ENCODE measurements at regions not wholly inside any gene's neighbourhood (a gene's known extent, or its start where the extent isn't known, plus 50 kb on each side); places are given as distances from the start of the nearest gene placed in this dataset.

DNA sequence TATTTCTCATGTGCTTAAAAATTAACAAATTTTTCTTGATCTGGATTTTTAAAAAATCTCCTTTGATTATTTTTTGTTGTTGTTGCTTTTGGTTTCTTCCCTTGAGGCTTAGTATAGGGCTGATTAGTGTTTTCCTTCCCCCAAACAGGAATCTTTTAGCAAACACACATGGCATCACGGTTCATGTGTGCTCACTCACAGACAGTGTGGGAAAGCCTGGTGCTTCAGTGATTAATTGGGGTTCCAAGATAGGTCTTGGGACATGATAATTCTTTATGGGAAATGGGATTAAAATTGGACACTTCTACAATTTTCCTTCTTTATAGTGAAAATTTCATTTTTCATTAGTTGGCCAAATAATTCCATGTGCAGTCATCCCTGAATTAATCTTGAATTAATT, 153.9 kb upstream of the SOX11 start:
- DNase-seq (ENCODE audit: low spot score in 2 of 2): no peak
- H3K4me3 ChIP-seq (ENCODE audit: low read depth, poor library complexity, severe bottlenecking): no peak overlapping the region
- no peak for TF ChIP-seq POLR2A (IDR thresholded peaks at IDR 0.05)
- TF ChIP-seq, protein P1, sequence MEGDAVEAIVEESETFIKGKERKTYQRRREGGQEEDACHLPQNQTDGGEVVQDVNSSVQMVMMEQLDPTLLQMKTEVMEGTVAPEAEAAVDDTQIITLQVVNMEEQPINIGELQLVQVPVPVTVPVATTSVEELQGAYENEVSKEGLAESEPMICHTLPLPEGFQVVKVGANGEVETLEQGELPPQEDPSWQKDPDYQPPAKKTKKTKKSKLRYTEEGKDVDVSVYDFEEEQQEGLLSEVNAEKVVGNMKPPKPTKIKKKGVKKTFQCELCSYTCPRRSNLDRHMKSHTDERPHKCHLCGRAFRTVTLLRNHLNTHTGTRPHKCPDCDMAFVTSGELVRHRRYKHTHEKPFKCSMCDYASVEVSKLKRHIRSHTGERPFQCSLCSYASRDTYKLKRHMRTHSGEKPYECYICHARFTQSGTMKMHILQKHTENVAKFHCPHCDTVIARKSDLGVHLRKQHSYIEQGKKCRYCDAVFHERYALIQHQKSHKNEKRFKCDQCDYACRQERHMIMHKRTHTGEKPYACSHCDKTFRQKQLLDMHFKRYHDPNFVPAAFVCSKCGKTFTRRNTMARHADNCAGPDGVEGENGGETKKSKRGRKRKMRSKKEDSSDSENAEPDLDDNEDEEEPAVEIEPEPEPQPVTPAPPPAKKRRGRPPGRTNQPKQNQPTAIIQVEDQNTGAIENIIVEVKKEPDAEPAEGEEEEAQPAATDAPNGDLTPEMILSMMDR (IDR thresholded peaks at IDR 0.05): no peak
- intact Hi-C loops (cut with DNase I; ENCODE audit: low total_unique reads): no loop called here
- WGBS, 2 donors: 82 to 91% methylated on average over 1 of the region's 1 CpG

DNA sequence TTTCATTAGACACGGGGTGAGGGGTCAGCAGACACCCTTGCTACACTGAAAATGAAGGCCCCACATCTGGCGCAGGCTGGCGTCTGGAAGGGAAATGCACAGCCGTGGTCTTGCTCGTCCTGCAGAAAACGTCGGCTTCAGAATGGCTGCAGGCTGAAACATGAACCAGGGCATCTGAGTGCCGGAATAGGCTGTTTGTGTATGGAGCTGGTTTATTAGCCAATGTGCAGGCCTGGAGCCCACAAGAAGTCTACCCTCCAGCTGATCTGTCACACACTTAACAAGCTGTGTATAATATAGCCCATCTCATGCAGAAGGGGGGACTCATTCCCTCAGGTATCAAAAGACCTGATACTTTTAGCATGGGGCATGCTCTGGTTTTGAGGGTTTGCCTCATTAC, 153.4 kb upstream of the SOX11 start:
- H3K4me3 ChIP-seq (ENCODE audit: low read depth, poor library complexity, severe bottlenecking): no peak overlapping the region
- 57 to 65% methylated on average over 8 of the region's 8 CpGs for WGBS, 2 donors
- no peak for DNase-seq (ENCODE audit: low spot score in 2 of 2)
- TF ChIP-seq, protein P1 (IDR thresholded peaks at IDR 0.05): no peak
- no peak for TF ChIP-seq POLR2A (IDR thresholded peaks at IDR 0.05)
- intact Hi-C loops (cut with DNase I; ENCODE audit: low total_unique reads): no loop called here

DNA sequence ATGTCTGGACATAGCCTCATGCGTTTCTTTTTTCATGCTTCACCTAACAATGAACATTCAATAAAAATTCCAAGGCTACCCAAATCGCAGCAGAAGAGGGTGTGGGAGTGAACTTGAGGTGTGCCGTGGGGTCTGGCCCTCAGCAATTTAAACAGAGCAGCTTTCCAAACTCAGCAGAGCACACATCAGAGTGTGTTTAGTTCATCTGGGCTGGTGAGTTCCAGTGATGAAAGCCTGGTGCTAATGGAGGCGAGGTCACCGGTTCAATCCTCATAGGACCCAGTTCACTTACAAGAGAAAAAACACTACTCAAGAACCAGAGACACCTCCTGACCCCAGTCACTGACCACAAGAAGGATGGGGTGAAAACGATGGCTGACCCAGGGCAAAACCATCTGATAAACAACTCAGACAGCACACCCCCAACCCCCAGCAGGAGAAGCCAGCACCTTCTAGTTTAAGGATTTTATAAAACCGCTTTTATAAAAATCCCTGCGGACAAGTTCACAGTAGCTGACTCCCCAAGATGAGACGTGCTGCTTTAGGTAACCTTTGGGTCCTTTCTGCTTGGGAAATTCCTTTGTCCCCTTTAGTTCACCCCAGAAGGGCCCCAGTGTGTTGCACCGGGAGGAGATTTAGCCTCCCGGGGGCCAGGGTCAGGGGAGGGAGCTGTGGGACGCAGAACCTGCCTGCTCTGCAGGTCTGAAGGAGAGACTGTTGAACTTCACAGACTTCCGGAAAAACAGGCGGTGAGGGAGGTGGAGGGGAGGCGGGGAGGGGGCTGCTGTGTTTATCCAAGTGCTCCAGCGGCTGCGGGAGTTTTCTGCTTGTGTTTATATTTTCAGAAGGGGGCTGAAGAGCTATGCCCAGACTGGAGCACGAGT, 152.7 kb upstream of the SOX11 start:
- TF ChIP-seq, protein P1 (IDR thresholded peaks at IDR 0.05): no peak
- no peak for TF ChIP-seq POLR2A (IDR thresholded peaks at IDR 0.05)
- H3K4me3 ChIP-seq (ENCODE audit: low read depth, poor library complexity, severe bottlenecking): no peak overlapping the region
- 49 to 53% methylated on average over 18 of the region's 18 CpGs for WGBS, 2 donors
- intact Hi-C loops (cut with DNase I; ENCODE audit: low total_unique reads): no loop called here
- no peak for DNase-seq (ENCODE audit: low spot score in 2 of 2)

DNA sequence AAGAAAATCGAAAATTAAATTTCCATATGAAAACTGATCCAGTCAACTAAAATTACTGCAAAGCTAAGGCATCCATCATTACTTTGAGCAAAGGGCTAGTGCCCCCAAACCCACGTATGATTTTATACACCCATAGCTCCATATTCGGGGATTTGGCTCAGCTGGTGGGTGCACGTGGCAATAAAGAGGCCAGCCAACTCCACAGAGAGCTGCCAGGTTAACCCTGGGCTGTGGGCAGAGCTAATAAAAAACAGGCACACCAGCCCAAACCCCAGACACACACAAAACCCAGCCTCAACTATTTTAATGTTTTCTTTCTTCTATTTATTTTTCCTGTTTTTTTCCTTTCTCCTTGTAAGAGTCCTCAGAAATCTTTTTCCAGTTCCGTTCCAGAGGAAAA, 151.3 kb upstream of the SOX11 start:
- WGBS, 2 donors: 52 to 57% methylated on average over 5 of the region's 5 CpGs
- DNase-seq (ENCODE audit: low spot score in 2 of 2): no peak
- TF ChIP-seq POLR2A (IDR thresholded peaks at IDR 0.05): no peak
- H3K4me3 ChIP-seq (ENCODE audit: low read depth, poor library complexity, severe bottlenecking): no peak overlapping the region
- intact Hi-C loops (cut with DNase I; ENCODE audit: low total_unique reads): no loop called here

DNA sequence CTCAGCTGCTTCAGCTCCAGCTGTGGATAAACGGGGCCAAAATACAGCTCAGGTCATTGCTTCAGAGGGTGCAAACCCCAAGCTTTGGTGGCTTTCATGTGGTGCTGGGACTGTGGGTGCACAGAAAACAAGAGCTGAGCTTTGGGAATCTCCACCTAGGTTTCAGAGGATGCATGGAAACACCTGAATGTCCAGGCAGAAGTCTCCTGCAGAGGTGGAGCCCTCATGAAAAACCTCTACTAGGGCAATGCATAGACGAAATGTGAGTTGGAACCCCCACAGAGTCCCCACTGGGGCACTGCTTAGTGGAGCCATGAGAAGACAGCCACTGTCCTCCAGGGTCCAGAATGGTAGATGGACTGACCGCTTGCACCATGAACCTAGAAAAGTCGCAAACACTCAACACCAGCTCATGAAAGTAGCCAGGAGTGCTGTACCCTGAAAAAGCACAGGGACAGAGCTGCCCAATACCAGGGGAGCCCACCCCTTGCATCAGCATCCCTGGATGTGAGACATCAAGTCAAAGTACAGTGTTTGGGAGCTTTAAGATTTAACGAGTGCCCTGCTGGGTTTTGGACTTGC, 147.9 kb upstream of the SOX11 start:
- intact Hi-C loops (cut with DNase I; ENCODE audit: low total_unique reads): no loop called here
- no peak overlapping the region for H3K4me3 ChIP-seq (ENCODE audit: low read depth, poor library complexity, severe bottlenecking)
- 83 to 84% methylated on average over 5 of the region's 5 CpGs for WGBS, 2 donors
- DNase-seq (ENCODE audit: low spot score in 2 of 2): no peak
- TF ChIP-seq, protein P1 (IDR thresholded peaks at IDR 0.05): no peak
- TF ChIP-seq POLR2A (IDR thresholded peaks at IDR 0.05): no peak

DNA sequence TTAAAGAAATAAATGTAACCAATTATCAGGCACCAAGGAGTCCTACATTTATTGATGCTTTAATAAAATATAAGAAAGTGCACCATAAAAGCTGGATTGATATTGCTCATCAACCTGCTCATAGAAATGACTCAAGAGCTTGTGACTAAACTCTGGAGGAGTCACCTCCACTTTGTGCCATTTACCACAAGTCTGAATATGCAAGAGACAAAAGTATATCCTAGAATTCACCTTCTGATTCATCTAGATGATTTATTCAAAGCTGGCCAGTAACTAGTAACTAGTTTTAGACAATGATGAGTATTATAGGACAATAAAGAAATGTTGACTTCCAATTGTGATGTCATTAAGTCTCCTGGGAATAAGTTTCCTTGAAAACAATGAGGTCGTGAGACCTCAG, 146.0 kb upstream of the SOX11 start:
- intact Hi-C loops (cut with DNase I; ENCODE audit: low total_unique reads): no loop called here
- no peak overlapping the region for H3K4me3 ChIP-seq (ENCODE audit: low read depth, poor library complexity, severe bottlenecking)
- 88 to 89% methylated on average over 1 of the region's 1 CpG for WGBS, 2 donors
- no peak for DNase-seq (ENCODE audit: low spot score in 2 of 2)
- TF ChIP-seq, protein P1 (IDR thresholded peaks at IDR 0.05): no peak
- no peak for TF ChIP-seq POLR2A (IDR thresholded peaks at IDR 0.05)

Data from lower leg skin (tissue), 4 donors.